Mammary epithelial cell (primary cell): ENCODE measurements at regions not wholly inside any gene's neighbourhood (a gene's known extent, or its start where the extent isn't known, plus 50 kb on each side); places are given as distances from the start of the nearest gene placed in this dataset.

Source experiments
- CTCF ChIP-seq, 2 donors: IDR thresholded peaks in 1 of 2; conservative IDR thresholded peaks in 1 of 2; 2 replicates each; pipeline ENCODE4 v1.5.1; 2011 to 2012; ENCODE audit warnings: inconsistent platforms in 2 of 2, low read length in 2 of 2, mild to moderate bottlenecking in 2 of 2, control low read depth in 1 of 2, low read depth in 1 of 2; ENCODE audit not compliant: insufficient read depth in 1 of 2; ENCODE audit errors: extremely low read depth in 1 of 2
- EZH2 ChIP-seq: IDR thresholded peaks from 2 replicates; pipeline ENCODE4 v1.6.1; 2012; ENCODE audit warnings: low read length, inconsistent platforms, borderline replicate concordance

GRCh38 chr18:72940986-72941385, 73.2 kb upstream of the NETO1 start:
- TF ChIP-seq CTCF (conservative IDR thresholded peaks at IDR 0.05 in 1 of 2, IDR thresholded peaks at IDR 0.05 in 1 of 2; ENCODE audit: extremely low read depth in 1 of 2, insufficient read depth in 1 of 2, low read depth in 1 of 2, low read length in 2 of 2): no peak
- TF ChIP-seq EZH2: no peak
